Activated B cell treated with CpG ODN at 0.5 μM for 24 hours (primary cell): ENCODE measurements at regions not wholly inside any gene's neighbourhood (a gene's known extent, or its start where the extent isn't known, plus 50 kb on each side); places are given as distances from the start of the nearest gene placed in this dataset.

Experiments used
- ATAC-seq: fragments of 200-7000 bp; cut with Tn5 transposase; one replicate; pipeline ENCODE4 v1.10.0; 2021; ENCODE audit warnings: low read depth, mild to moderate bottlenecking, moderate library complexity
- CTCF ChIA-PET: fragments of 350-600 bp; sonication (Branson Sonifier 250); formaldehyde crosslinking; loops from one replicate; lab custom pipeline; 2021; ENCODE audit warnings: antibody characterized with exemption; lab: Charles Lee
- POLR2A ChIA-PET: fragments of 350-600 bp; sonication (Branson Sonifier 250); formaldehyde crosslinking; loops from one replicate; lab custom pipeline; 2021; ENCODE audit warnings: antibody characterized with exemption; lab: Charles Lee
- DNase-seq: peaks from one replicate; pipeline ENCODE4 v3.0.0; 2022
- H3K27ac Mint-ChIP-seq: one replicate; pipeline ENCODE4 v1.8.0; 2020; ENCODE audit warnings: mixed read lengths
- H3K27me3 Mint-ChIP-seq: one replicate; pipeline ENCODE4 v1.8.0; 2021; ENCODE audit warnings: mixed read lengths
- H3K36me3 Mint-ChIP-seq: one replicate; pipeline ENCODE4 v1.8.0; 2021; ENCODE audit warnings: low read depth, mixed read lengths
- H3K4me1 Mint-ChIP-seq: one replicate; pipeline ENCODE4 v1.8.0; 2021; ENCODE audit warnings: mixed read lengths
- H3K4me3 Mint-ChIP-seq: one replicate; pipeline ENCODE4 v1.8.0; 2020; ENCODE audit warnings: mild to moderate bottlenecking, mixed read lengths
- H3K9me3 Mint-ChIP-seq: one replicate; pipeline ENCODE4 v1.8.0; 2020; ENCODE audit warnings: mixed read lengths
- intact Hi-C: fragments of 100-400 bp; cut with micrococcal nuclease; formaldehyde crosslinking; loops from one replicate; pipeline ENCODE4 v1.15.1; 2024
- TF ChIP-seq, protein P1 (sequence below): fragments of 200-600 bp; IDR thresholded peaks from one replicate; pipeline ENCODE4 v1.8.0; 2022; ENCODE audit warnings: antibody characterized with exemption, mild to moderate bottlenecking

DNA sequence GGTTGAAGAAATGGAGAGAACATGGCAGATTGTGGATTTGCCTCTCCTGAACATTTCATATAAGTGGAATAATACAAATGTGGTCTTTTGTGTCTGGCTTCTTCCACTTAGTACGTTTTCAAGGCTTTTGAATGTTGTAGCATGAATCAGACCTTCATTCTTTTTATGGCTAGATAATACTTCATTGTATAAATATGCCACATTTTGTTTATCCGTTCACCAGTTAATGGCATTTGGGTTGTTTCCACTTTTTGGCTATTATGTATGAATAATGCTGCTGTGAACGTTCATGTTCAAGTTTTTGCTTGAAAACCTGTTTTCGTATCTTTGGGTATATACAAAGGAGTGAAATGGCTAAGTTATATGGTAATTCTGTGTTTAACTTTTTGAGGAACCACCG, 130.4 kb downstream of the TANC2 start:
- intact Hi-C loops: no loop called here
- TF ChIP-seq, protein P1, sequence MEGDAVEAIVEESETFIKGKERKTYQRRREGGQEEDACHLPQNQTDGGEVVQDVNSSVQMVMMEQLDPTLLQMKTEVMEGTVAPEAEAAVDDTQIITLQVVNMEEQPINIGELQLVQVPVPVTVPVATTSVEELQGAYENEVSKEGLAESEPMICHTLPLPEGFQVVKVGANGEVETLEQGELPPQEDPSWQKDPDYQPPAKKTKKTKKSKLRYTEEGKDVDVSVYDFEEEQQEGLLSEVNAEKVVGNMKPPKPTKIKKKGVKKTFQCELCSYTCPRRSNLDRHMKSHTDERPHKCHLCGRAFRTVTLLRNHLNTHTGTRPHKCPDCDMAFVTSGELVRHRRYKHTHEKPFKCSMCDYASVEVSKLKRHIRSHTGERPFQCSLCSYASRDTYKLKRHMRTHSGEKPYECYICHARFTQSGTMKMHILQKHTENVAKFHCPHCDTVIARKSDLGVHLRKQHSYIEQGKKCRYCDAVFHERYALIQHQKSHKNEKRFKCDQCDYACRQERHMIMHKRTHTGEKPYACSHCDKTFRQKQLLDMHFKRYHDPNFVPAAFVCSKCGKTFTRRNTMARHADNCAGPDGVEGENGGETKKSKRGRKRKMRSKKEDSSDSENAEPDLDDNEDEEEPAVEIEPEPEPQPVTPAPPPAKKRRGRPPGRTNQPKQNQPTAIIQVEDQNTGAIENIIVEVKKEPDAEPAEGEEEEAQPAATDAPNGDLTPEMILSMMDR: no peak
- no peaks in the 10 kb centered on the region for H3K36me3 Mint-ChIP-seq
- H3K4me1 Mint-ChIP-seq: peaks cover 13% of the 10 kb centered on the region
- H3K27me3 Mint-ChIP-seq: no peaks in the 10 kb centered on the region
- no peak overlapping the region for H3K4me3 Mint-ChIP-seq
- H3K9me3 Mint-ChIP-seq: peaks cover 1% of the 10 kb centered on the region
- CTCF ChIA-PET: no interaction called here
- DNase-seq: no peak
- POLR2A ChIA-PET: no interaction called here
- no peak for ATAC-seq
- H3K27ac Mint-ChIP-seq: no peak overlapping the region

DNA sequence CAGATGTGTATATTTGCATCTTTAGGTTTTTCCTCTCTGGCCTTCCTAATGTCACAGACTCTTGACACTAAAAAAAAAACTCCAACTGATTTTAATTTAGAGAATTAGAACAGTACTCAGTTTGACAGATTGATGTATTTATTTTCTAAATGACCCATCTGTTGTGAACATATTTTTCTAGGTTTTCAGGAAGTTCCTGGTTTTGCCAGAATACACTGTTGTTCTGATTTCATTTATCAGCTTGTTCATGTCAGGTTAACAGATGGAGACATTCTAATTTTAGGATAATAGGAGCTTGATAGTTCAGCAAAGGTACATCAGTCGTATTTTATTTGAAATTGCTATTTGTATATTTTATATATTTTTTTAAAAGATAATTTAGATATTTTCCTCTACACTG, 133.4 kb downstream of the TANC2 start:
- Mint-ChIP-seq H3K4me1 (peaks cover 13% of the 10 kb centered on the region), H3K27me3 (no peaks in the 10 kb centered on the region), H3K27ac (no peak overlapping the region), H3K9me3 (no peaks in the 10 kb centered on the region), H3K36me3 (no peaks in the 10 kb centered on the region), H3K4me3 (no peak overlapping the region)
- TF ChIP-seq, protein P1: no peak
- ChIA-PET CTCF (interaction anchor here (1.2 kb wide), 1 partner anchor 16 kb away, joined by 3 read pairs; no protein-coding TSS in a partner anchor), POLR2A (no interaction called here)
- intact Hi-C loops: no loop called here
- no peak for ATAC-seq
- DNase-seq: no peak

DNA sequence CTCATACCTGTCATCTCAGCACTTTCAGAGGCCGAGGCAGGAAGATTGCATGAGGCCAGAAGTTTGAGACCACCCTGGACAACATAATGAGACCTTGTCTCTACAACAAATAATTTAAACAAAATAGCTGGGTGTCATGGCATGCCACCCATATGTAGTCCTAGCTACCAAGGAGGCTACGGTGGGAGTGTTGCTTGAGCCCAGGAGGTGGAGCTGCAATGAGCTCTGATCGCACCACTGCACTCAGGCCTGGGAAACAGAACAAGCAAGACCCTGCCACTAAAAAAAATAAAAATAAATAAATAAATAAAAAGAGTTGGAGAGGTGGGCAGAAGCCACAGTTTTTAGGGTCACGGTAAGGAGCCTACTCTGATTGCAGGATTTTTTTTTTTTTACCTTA, 136.0 kb downstream of the TANC2 start:
- intact Hi-C loops: no loop called here
- Mint-ChIP-seq H3K36me3 (no peaks in the 10 kb centered on the region), H3K27ac (no peak overlapping the region), H3K9me3 (no peaks in the 10 kb centered on the region), H3K4me3 (no peak overlapping the region), H3K27me3 (no peaks in the 10 kb centered on the region), H3K4me1 (peaks cover 13% of the 10 kb centered on the region)
- DNase-seq (no peak), ATAC-seq (no peak)
- ChIA-PET POLR2A (no interaction called here), CTCF (no interaction called here)
- TF ChIP-seq, protein P1: no peak

DNA sequence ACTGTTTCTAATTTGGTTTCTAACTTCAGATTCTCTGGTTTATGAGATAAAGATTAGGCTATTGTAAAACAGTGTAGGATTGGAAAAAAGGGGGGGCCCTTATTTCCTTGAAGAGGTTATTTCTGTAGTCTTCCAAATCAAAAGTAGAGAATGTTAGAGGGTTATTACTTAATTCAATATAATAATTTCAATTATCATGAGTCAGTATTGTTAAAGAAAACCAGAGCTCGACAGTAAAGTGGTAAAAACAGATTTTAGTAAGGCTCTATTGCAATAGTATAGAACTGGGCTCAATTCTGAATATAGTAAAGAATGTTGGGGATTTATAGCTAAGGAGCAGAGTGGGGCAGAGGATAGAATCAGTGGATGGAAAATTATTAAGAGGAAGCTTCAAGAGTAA, 140.0 kb downstream of the TANC2 start:
- intact Hi-C loops: no loop called here
- TF ChIP-seq, protein P1: no peak
- no peaks in the 10 kb centered on the region for H3K27me3 Mint-ChIP-seq
- CTCF ChIA-PET: interaction anchor here (1.0 kb wide), 1 partner anchor 301 kb away, joined by 3 read pairs; no protein-coding TSS in a partner anchor
- ATAC-seq: no peak
- no peaks in the 10 kb centered on the region for H3K4me1 Mint-ChIP-seq
- no peaks in the 10 kb centered on the region for H3K9me3 Mint-ChIP-seq
- POLR2A ChIA-PET: no interaction called here
- H3K4me3 Mint-ChIP-seq: no peak overlapping the region
- no peaks in the 10 kb centered on the region for H3K36me3 Mint-ChIP-seq
- no peak for DNase-seq
- H3K27ac Mint-ChIP-seq: no peak overlapping the region

DNA sequence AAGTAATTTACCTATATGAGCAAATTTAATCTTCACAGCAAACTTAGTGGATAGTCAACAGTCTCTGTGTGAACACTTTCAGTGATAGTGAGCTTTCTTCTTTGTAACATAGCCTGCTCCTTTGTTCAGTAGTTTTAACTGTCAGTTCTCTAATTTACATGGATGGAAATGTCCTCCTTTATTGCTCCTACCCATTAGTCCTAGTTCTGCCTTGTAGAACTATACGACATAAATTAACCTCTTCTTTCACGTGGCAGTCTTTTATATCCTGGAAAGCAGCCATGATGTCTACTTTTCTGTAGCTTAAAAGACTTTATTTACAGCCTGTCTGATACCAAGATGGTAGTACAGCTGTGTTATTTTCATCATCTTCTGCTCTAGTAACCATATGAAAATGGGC, 143.6 kb downstream of the TANC2 start:
- H3K27me3 Mint-ChIP-seq: peaks cover 2% of the 10 kb centered on the region
- ATAC-seq: no peak
- no peak overlapping the region for H3K27ac Mint-ChIP-seq
- H3K9me3 Mint-ChIP-seq: no peaks in the 10 kb centered on the region
- DNase-seq: no peak
- no peaks in the 10 kb centered on the region for H3K4me1 Mint-ChIP-seq
- no peaks in the 10 kb centered on the region for H3K36me3 Mint-ChIP-seq
- intact Hi-C loops: no loop called here
- CTCF ChIA-PET: no interaction called here
- no peak overlapping the region for H3K4me3 Mint-ChIP-seq
- POLR2A ChIA-PET: no interaction called here
- TF ChIP-seq, protein P1: no peak
